ENCODE measurements at regions not wholly inside any gene's neighbourhood (a gene's known extent, or its start where the extent isn't known, plus 50 kb on each side); places are given as distances from the start of the nearest gene placed in this dataset.

DNA sequence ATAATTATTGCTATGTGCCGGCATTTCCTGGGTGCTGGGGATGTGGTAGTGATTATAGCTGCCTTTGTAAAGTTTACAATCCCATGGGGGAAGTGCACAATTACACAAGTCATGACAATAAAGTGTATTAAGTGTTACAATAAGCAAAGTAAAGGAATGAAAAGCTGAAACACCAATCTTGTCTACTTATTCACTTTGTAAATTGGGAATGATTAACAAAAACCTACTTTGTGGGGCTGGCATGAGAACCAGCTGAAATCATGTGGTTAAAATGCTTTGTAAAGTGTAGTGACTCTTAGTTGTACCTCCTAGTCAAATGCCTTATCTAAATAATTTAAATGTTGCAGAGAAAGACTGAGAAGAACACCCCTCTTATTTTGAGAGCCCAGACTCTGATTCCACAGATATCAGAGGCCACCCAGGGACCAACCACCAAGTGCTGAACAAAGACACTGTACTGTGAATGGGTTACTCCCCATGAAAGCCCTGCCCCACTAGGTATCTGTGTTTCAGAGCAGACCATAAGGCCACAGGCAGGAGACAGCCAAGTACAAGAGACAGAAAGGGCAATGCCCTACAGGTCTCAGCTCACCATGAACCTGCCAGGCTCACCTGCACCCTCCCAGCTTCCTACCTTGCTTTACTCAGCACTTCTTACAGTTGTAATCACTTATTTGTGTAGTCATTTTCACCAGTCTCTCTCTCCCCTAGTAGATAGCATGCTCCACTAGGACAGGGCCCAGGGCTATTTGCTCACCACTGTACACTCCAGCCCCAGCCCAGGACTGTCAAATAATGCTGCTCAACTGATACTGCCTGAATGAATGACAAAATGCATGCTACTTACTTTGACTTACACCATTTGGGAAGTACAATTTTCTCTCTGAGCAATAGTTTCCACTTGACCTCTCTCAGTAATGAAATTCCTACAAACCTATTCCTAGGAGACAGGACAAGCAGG is 101.6 kb upstream of the APC start:
- FAIRE-seq (no peak), DNase-seq (ENCODE audit: low read depth) (no peak)
- H3K9ac ChIP-seq (ENCODE audit: low read length), result no peak overlapping the region
- no peaks in the 10 kb centered on the region for H3K36me3 Mint-ChIP-seq (ENCODE audit: low read depth, unreplicated experiment)
- peaks cover 2% of the 10 kb centered on the region for H3K9me3 ChIP-seq (ENCODE audit: insufficient read depth, low read depth, low read length)
- peaks cover 3% of the 10 kb centered on the region for H3K9me3 Mint-ChIP-seq (ENCODE audit: unreplicated experiment)
- peaks cover 4% of the 10 kb centered on the region for H3K4me1 Mint-ChIP-seq (ENCODE audit: low read depth, unreplicated experiment)
- H3K36me3 ChIP-seq (ENCODE audit: insufficient read depth, low read length), result no peaks in the 10 kb centered on the region
- no peak overlapping the region for H3K4me2 ChIP-seq (ENCODE audit: low read length)
- H3K4me3 Mint-ChIP-seq (ENCODE audit: unreplicated experiment), result no peak overlapping the region
- H3K79me2 ChIP-seq (ENCODE audit: insufficient read depth, low read length), result no peaks in the 10 kb centered on the region
- H3K4me3 ChIP-seq (ENCODE audit: insufficient read depth, low read depth, low read length), result no peak overlapping the region
- H2AFZ ChIP-seq (ENCODE audit: low read depth, low read length), result no peak overlapping the region
- H3K27ac Mint-ChIP-seq (ENCODE audit: unreplicated experiment), result no peak overlapping the region
- TF ChIP-seq EZH2 (IDR thresholded peaks at IDR 0.05; ENCODE audit: insufficient read depth, low read length), result no peak
- TF ChIP-seq, protein P1, sequence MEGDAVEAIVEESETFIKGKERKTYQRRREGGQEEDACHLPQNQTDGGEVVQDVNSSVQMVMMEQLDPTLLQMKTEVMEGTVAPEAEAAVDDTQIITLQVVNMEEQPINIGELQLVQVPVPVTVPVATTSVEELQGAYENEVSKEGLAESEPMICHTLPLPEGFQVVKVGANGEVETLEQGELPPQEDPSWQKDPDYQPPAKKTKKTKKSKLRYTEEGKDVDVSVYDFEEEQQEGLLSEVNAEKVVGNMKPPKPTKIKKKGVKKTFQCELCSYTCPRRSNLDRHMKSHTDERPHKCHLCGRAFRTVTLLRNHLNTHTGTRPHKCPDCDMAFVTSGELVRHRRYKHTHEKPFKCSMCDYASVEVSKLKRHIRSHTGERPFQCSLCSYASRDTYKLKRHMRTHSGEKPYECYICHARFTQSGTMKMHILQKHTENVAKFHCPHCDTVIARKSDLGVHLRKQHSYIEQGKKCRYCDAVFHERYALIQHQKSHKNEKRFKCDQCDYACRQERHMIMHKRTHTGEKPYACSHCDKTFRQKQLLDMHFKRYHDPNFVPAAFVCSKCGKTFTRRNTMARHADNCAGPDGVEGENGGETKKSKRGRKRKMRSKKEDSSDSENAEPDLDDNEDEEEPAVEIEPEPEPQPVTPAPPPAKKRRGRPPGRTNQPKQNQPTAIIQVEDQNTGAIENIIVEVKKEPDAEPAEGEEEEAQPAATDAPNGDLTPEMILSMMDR (IDR thresholded peaks at IDR 0.05; ENCODE audit: insufficient read depth, low read depth, low read length), result no peak
- no peaks in the 10 kb centered on the region for H3K4me1 ChIP-seq (ENCODE audit: insufficient read depth, low read length)
- H4K20me1 ChIP-seq (ENCODE audit: insufficient read depth, low read length), result no peaks in the 10 kb centered on the region
- peaks cover under 1% of the 10 kb centered on the region for H3K27me3 Mint-ChIP-seq (ENCODE audit: low read depth, unreplicated experiment)
- H3K27me3 ChIP-seq (ENCODE audit: insufficient read depth, low read length), result no peaks in the 10 kb centered on the region
- no peak overlapping the region for H3K27ac ChIP-seq (ENCODE audit: low read depth, low read length)

- Mint-ChIP-seq H3K4me3 (ENCODE audit: unreplicated experiment) (no peak overlapping the region), H3K36me3 (ENCODE audit: low read depth, unreplicated experiment) (no peaks in the 10 kb centered on the region)
- no peaks in the 10 kb centered on the region for H4K20me1 ChIP-seq (ENCODE audit: insufficient read depth, low read length)
Measured at GRCh38 chr5:112636751-112637150, 100.9 kb upstream of the APC start.

More at GRCh38 chr5:112636751-112637150, 100.9 kb upstream of the APC start:
- DNase-seq (ENCODE audit: low read depth) (no peak), FAIRE-seq (no peak)
- H3K4me1 ChIP-seq (ENCODE audit: insufficient read depth, low read length), result no peaks in the 10 kb centered on the region
- Mint-ChIP-seq H3K27me3 (ENCODE audit: low read depth, unreplicated experiment) (peaks cover 2% of the 10 kb centered on the region), H3K9me3 (ENCODE audit: unreplicated experiment) (peaks cover 3% of the 10 kb centered on the region), H3K27ac (ENCODE audit: unreplicated experiment) (no peak overlapping the region), H3K4me1 (ENCODE audit: low read depth, unreplicated experiment) (peaks cover 4% of the 10 kb centered on the region)
- H3K27me3 ChIP-seq (ENCODE audit: insufficient read depth, low read length), result no peaks in the 10 kb centered on the region
- no peaks in the 10 kb centered on the region for H3K36me3 ChIP-seq (ENCODE audit: insufficient read depth, low read length)
- no peak overlapping the region for H3K9ac ChIP-seq (ENCODE audit: low read length)
- TF ChIP-seq EZH2 (IDR thresholded peaks at IDR 0.05; ENCODE audit: insufficient read depth, low read length), result no peak
- TF ChIP-seq, protein P1 (IDR thresholded peaks at IDR 0.05; ENCODE audit: insufficient read depth, low read depth, low read length), result no peak
- no peaks in the 10 kb centered on the region for H3K79me2 ChIP-seq (ENCODE audit: insufficient read depth, low read length)
- no peak overlapping the region for H2AFZ ChIP-seq (ENCODE audit: low read depth, low read length)
- H3K9me3 ChIP-seq (ENCODE audit: insufficient read depth, low read depth, low read length), result peaks cover 2% of the 10 kb centered on the region
- H3K4me2 ChIP-seq (ENCODE audit: low read length), result no peak overlapping the region
- no peak overlapping the region for H3K4me3 ChIP-seq (ENCODE audit: insufficient read depth, low read depth, low read length)
- no peak overlapping the region for H3K27ac ChIP-seq (ENCODE audit: low read depth, low read length)

Data from astrocyte (in vitro differentiated cells and primary cell).